HCEC 1CT (cell line): ENCODE measurements at regions not wholly inside any gene's neighbourhood (a gene's known extent, or its start where the extent isn't known, plus 50 kb on each side); places are given as distances from the start of the nearest gene placed in this dataset.
"Not testable (repeated sequence)": the region's sequence is repeated elsewhere in the genome, so short reads cannot be mapped to it uniquely, and the experiment has no call there.

Experiments
- DNase-seq: peaks from one replicate; pipeline ENCODE4 v3.0.0-alpha.2; 2017

GRCh38 chr17:52686140-52686539 is 527.6 kb upstream of the CA10 start:
- DNase-seq: no peak

DNA sequence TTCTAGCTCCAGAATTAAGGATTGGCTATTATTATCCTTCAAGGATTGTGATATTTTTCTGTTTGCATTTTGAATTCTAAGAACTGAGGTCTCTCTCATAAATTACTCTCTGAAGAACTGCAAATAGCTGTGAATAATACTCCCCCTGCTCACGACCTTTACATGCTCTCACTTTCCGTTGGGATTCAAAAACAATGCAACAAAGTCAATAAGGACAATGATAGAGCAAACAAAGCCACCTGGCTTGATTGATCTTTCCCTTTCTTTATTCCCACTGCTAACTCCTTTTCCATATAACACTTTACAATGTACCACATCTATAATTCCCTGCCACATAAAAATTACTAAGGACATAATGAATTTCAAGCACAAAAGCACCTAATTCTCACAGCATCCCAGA is 523.0 kb upstream of the CA10 start:
- no peak for DNase-seq

GRCh38 chr17:52678211-52678610 is 519.7 kb upstream of the CA10 start:
- DNase-seq: no peak

DNA sequence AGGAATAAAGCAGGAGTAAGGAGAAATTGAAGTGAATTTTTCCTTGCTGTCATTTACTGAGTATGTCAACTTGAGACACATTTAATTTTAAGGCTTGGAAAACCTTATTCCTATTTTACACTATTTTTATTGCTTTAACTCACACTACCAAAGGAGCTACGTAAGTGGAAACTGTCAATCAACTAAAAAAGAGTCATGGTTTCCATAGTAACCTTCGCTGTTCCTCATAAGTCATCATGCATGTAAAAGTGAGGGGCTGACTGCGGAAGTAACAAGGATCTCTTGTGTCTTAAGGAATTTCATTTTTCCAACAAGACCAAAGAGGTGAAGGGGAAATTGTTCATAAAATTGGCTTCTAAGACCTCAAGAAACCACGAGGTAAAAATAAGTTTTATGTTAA is 516.2 kb upstream of the CA10 start:
- DNase-seq: no peak

DNA sequence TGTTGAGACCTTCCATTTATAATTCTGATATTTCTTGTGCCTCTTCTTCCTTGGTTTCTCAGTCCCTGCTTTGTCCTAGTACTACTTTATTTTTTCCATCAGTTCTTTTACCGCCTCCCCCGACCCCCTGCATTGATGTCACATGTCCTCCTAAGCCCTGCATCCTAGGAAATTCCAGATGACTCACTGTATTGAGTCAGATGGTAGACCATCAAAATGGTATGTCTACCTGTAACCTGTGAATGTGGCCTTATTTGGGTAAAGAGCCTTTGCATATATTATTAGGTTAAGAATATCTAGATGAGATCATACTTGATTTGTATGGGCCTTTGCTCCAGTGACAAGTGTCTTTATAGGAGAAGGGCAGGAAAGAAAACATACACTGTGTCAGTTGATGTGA is 515.3 kb upstream of the CA10 start:
- DNase-seq: no peak

DNA sequence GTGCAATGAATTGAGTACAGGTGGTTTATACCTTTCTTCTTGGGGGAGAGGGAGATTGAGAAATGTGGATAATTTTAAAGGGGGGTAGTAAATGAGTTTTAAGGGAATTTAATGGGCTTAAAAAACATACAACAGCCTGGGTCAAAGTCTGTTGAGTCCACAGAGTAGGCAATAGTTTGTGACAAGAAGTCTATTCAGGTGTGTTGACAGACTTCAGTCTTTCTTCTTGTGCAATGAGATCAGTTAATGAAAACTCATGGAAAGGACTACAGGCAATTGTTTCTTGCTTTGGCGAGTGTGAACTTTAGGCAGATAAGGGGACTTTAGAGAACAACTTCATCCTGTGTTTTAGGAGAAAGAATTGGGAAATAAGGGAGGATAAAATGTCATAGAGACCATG is 507.8 kb upstream of the CA10 start:
- no peak for DNase-seq

- DNase-seq: no peak
Observed at GRCh38 chr17:52660692-52661091, 502.2 kb upstream of the CA10 start.

DNA sequence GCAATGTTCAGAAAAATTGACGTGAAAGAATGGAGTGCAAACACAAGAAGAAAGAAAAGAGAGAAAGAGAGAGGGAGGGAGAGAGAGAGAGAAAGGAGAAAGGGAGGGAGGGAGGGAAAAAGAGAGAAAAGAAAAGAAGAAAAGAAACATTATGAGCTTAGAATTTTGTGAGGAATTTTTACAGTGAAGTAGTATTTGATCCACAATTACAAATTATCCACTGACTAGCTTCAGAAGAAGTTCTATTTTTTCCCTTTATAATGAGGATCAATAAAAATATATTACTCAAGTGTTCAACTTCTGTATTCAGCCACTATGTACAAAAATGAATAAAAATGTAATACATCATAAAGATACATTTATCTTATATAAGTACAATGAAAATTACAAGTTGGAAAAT is 494.5 kb upstream of the CA10 start:
- no peak for DNase-seq

- DNase-seq: no peak
Observed at GRCh38 chr17:52648995-52649394, 490.5 kb upstream of the CA10 start.

GRCh38 chr17:52647411-52647810 is 488.9 kb upstream of the CA10 start:
- DNase-seq: no peak

DNA sequence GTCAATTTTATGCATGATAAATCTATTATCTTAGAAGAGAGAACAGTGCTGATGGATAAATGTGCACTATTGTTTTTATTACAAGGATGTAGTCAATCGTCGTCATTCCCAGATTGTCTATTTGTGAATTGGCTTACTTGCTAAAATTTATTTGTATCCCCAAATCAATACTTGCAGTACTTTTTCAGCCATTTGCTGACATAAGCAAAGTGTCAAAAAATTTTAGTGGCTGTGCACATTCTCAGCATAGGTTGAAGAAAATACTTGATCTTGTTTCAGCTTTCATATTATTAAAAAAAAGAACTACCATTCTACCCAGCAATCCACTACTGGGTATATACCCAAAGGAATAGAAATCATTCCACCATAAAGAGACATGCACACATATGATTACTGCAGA is 477.9 kb upstream of the CA10 start:
- no peak for DNase-seq

DNA sequence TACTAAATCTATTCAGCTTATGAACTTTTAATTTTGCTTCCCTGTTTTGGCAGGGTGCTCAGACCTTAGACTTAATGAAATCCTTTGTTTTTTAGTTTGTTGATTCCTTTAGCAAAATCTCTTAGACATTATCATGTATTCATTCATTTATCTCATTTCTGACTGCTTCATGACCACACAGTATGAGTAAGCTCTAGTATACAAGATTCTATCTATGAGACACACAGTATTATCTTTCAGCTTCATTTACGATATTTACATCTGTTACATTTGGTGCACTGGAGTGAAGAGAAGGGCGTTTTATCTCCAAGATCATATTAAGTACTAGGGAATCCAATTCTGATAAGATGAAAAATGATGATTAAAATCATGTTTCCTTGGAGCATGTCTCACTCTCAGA is 448.1 kb upstream of the CA10 start:
- no peak for DNase-seq

- no peak for DNase-seq
Observed at GRCh38 chr17:52606098-52606497, 447.6 kb upstream of the CA10 start.

DNA sequence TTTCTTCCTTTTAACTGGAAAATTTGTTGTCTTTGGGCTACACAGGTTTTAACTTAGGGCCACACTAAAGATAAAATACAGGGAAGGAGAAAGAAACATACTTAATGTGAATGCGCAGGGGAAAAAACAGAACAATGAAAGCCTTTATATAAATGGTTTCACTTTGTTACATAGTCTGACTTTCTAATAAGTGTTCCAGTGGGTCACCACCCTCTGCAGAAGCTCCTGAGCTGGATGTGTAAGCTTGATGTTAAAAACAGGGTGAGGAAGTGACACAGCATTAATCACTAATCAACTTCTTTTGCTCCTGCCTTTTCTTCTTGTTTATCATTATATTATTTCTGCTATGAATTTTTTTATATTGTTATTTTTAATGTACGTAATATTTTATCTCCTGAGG is 445.6 kb upstream of the CA10 start:
- no peak for DNase-seq

GRCh38 chr17:52597452-52598215 is 439.1 kb upstream of the CA10 start:
- DNase-seq: not testable (repeated sequence)

GRCh38 chr17:52594516-52594915 is 436.0 kb upstream of the CA10 start:
- no peak for DNase-seq

- no peak for DNase-seq
Observed at GRCh38 chr17:52546990-52547389, 388.5 kb upstream of the CA10 start.

DNA sequence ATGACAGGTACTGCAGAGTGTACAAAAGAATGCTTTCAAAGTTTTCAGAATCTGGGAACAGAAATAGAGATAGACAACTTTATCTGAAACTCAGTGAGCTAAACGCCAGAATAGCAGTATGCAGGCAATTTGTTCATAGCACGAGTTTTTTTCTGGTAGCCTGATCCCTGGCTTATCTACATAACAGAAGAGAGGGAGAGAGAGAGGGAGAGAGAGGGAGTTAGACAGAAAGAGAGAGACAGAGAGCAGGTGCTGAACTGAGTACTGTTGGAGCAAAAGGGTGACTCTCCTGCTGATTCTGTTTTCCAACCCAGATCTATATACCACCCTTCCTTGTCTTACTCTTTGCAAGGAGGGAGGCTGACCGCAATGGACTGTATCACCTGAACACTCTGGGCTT is 388.0 kb upstream of the CA10 start:
- no peak for DNase-seq

DNA sequence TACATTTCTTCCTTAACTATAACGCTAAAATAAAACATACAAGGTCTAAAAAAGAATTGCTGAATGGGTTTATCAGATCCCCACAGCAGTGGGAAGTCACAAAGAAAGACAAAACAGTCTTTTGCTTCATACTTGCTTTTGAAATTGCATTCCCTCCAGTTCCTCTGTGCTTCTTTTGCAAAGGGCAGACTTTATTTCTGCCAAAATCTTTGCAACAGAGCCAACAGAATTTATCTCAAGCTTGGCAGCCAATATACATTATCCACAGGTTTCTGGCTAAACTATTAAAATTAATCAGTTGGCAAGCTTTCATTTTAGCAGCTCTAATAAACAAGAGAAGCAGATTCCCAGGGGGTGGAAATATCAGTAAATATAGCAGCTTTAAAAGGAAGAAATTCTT is 378.9 kb upstream of the CA10 start:
- no peak for DNase-seq

DNA sequence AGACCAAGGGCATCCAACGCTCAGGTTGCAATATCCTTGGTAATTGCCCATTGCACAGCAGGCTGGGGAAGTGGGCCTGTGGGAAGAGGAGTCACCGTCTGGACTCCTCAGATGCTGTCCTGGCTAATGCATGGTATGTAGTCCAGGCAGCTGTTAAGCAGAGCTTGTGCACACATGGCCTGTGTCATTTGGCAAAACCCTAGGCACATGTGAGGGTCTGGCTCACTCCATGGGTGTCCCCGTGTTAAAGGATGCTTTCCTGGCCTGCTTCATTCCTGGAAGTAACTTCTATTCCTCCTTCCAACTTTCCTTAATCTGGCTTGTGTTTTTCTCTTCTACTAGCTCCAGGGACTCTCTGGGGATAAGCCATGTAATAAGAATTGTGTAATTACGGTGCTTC is 378.0 kb upstream of the CA10 start:
- DNase-seq: no peak

DNA sequence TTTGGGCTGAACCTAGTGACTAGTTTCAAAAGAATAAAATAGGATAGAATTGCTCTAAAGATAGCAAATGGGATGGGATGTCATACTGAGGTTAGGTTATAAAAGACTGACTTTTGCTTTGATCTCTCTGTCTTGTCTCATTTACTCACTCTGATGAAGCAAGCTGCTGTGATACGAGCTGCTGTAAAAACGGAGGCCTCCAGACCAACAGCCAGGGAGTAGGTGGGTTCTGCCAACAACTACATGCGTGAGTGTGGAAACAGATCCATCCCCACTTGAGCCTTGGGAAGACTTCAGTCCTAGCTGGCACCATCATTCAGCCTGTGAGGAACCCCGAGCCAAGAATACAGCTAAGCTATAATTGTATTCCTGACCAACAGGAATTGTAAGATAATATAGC is 373.9 kb upstream of the CA10 start:
- DNase-seq: no peak

GRCh38 chr17:52524096-52524637 is 365.7 kb upstream of the CA10 start:
- DNase-seq: no peak

- DNase-seq: no peak
Observed at GRCh38 chr17:52517176-52517575, 358.7 kb upstream of the CA10 start.

DNA sequence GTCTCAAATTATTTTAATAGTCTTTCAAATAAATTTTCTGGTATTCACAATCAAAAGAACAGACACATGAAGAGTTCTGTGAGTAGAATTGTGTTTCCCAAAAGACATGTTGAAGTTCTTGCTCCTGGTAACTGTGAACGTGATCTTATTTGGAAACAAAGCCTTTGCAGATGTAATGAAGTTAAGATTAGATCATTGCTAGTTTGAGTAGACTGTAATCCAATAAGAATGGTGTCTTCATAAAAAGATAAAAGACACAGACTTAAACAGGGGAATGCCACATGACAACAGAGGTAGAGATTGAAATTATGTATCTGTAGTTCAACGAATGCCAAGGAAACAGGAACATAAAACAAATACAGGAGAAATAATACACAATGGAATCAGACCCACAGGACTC is 357.4 kb upstream of the CA10 start:
- DNase-seq: no peak

DNA sequence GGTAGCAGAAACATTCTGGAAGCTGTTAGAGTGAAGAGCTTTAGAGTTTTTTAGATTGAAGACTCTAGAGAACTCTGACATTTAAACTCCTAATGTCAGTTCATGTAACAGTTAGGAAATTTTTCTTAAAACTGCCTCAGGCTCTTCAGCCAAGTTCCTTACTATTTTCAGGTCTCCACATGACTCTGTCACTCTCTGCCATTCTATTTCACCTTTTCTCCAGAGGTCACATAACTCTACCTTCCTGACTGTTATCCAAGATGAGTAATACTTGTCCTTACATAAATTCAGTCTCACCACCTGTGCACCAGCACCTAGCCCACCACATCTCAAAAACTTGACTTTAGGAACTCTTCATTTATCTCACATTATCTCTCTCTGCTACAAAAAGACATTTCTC is 347.1 kb upstream of the CA10 start:
- DNase-seq: no peak
